ENCODE measurements at regions not wholly inside any gene's neighbourhood (a gene's known extent, or its start where the extent isn't known, plus 50 kb on each side); places are given as distances from the start of the nearest gene placed in this dataset.

DNA sequence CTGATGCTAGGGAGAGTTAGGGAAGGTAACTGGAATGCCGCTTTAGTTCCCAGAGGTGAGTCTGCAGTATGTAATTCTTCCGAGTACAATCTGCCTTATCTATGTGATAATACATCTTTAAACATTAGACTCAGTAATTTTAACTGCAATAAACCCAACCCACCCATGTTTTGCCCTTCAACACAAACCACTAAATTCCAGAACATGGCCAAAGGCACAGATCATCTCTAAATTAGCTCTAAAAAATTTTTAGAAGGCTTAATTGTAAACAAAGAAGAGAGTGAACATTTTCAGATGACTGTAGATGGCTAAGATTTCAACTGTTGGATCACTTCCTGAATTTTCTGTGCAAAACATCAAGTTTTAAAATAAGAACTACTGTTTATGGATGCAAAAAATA lies 488.7 kb upstream of the ID2 start:
- WGBS, 2 experiments (ENCODE audit: low coverage in 1 of 2, low lambda C conversion rate in 2 of 2, missing lambda C conversion rate in 2 of 2): 88 to 89% methylated on average over 2 of the region's 2 CpGs
- Histone ChIP-seq H3K27me3 (replicated peaks; ENCODE audit: insufficient read depth) (no peaks in the 10 kb centered on the region), H3K36me3 (ENCODE audit: low read depth) (no peaks in the 10 kb centered on the region), H3K4me3 (no peak overlapping the region), H3K9me3 (ENCODE audit: low read depth) (no peaks in the 10 kb centered on the region), H3K27ac (no peak overlapping the region), H3K4me1 (ENCODE audit: insufficient read depth) (peaks cover 12% of the 10 kb centered on the region; the same call in 1 of the 2 replicates), H3K9me2 (ENCODE audit: insufficient read depth) (no peaks in the 10 kb centered on the region), H3K9ac (no peak overlapping the region), H3K4me2 (ENCODE audit: unreplicated experiment) (no peak overlapping the region), H2AFZ (no peak overlapping the region), H4K20me1 (ENCODE audit: insufficient read depth) (no peaks in the 10 kb centered on the region), H3K79me2 (ENCODE audit: insufficient read depth) (no peaks in the 10 kb centered on the region), H3F3A (ENCODE audit: insufficient read depth) (no peaks in the 10 kb centered on the region)
- TF ChIP-seq EZH2 (IDR thresholded peaks at IDR 0.05; ENCODE audit: insufficient read depth, poor library complexity, severe bottlenecking) (no peak), EZH2phosphoT487 (IDR thresholded peaks at IDR 0.05; ENCODE audit: insufficient read depth, low read depth) (no peak)
- in situ Hi-C loops (cut with MboI): no loop called here
- DNase-seq: no peak

DNA sequence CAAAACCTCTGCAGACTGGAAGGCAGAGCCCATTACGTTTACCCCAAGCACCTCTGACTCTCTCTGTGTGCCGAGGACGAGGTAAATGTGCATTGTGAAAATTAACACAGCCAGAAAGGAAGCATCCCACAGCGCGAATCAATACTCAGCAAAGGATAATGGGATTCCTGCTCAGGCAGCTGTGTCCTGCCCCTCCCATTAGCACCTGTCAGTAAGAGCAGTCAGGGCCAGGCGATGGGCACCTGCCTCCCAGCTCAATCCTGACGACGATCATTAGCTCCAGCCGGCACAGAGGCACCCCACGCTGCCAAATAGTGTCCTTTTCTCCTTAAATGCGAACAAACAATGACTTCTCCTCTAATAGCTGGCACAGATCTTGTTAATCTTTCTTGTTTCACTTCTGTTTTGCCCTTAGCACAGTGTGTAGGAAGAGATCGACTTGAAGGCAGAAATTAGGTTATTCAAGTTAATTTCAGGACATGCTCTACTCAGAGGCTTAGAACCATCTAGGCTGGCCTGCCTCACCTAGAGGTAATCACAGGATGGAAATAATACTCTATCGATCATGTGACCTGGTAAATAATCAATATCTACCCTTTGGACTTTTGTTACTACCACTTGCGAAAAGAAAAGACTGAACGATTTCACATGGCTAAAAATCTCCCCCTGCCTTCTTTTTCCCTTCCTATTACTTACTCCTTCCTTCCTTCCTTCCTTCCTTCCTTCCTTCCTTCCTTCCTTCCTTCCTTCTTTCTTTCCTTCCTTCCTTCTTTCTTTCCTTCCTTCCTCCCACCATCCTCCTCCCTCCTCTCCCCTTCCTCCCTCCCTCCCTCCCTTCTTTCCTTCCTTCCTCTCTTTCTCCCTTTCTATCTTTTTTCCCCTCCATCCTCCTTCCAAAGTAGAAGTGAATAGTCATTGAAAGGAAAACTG lies 487.9 kb upstream of the ID2 start:
- Histone ChIP-seq H3F3A (ENCODE audit: insufficient read depth) (no peaks in the 10 kb centered on the region), H3K9ac (no peak overlapping the region), H4K20me1 (ENCODE audit: insufficient read depth) (no peaks in the 10 kb centered on the region), H2AFZ (no peak overlapping the region), H3K27me3 (replicated peaks; ENCODE audit: insufficient read depth) (no peaks in the 10 kb centered on the region), H3K4me2 (ENCODE audit: unreplicated experiment) (no peak overlapping the region), H3K27ac (no peak overlapping the region), H3K79me2 (ENCODE audit: insufficient read depth) (no peaks in the 10 kb centered on the region), H3K9me2 (ENCODE audit: insufficient read depth) (no peaks in the 10 kb centered on the region), H3K36me3 (ENCODE audit: low read depth) (no peaks in the 10 kb centered on the region), H3K4me1 (ENCODE audit: insufficient read depth) (peaks cover 12% of the 10 kb centered on the region; the same call in 1 of the 2 replicates), H3K4me3 (no peak overlapping the region), H3K9me3 (ENCODE audit: low read depth) (no peaks in the 10 kb centered on the region)
- 78 to 80% methylated on average over 15 of the region's 15 CpGs for WGBS, 2 experiments (ENCODE audit: low coverage in 1 of 2, low lambda C conversion rate in 2 of 2, missing lambda C conversion rate in 2 of 2)
- TF ChIP-seq EZH2 (IDR thresholded peaks at IDR 0.05; ENCODE audit: insufficient read depth, poor library complexity, severe bottlenecking): no peak
- no peak for TF ChIP-seq EZH2phosphoT487 (IDR thresholded peaks at IDR 0.05; ENCODE audit: insufficient read depth, low read depth)
- DNase-seq: no peak
- in situ Hi-C loops (cut with MboI): no loop called here

DNA sequence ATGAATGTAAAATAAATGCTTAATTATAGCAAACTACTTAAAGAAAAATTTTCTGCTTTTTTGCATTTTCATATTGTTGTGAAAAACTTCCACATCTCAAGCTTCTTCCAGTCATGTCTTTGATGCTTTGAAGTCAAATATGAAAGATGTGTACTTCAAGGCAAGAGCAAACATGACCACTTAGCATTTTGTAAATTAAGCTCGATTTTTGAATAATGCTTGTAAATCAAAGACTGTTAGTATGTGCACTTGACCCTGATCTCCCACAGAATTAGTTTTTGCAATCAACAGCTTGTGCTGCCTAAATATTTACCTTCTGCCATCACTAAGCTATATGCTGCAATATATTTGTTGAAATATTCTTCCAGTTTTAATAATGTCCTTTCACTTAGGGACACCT lies 486.1 kb upstream of the ID2 start:
- H3K36me3 ChIP-seq (ENCODE audit: low read depth): no peaks in the 10 kb centered on the region
- H3K9me2 ChIP-seq (ENCODE audit: insufficient read depth): no peaks in the 10 kb centered on the region
- 95 to 96% methylated on average over 1 of the region's 1 CpG for WGBS, 2 experiments (ENCODE audit: low coverage in 1 of 2, low lambda C conversion rate in 2 of 2, missing lambda C conversion rate in 2 of 2)
- in situ Hi-C loops (cut with MboI): no loop called here
- DNase-seq: no peak
- no peak overlapping the region for H2AFZ ChIP-seq
- no peak overlapping the region for H3K4me2 ChIP-seq (ENCODE audit: unreplicated experiment)
- H3K9ac ChIP-seq: no peak overlapping the region
- no peaks in the 10 kb centered on the region for H3K9me3 ChIP-seq (ENCODE audit: low read depth)
- no peaks in the 10 kb centered on the region for H3K27me3 ChIP-seq (replicated peaks; ENCODE audit: insufficient read depth)
- no peaks in the 10 kb centered on the region for H3F3A ChIP-seq (ENCODE audit: insufficient read depth)
- H3K27ac ChIP-seq: no peak overlapping the region
- no peak for TF ChIP-seq EZH2 (IDR thresholded peaks at IDR 0.05; ENCODE audit: insufficient read depth, poor library complexity, severe bottlenecking)
- no peak for TF ChIP-seq EZH2phosphoT487 (IDR thresholded peaks at IDR 0.05; ENCODE audit: insufficient read depth, low read depth)
- no peak overlapping the region for H3K4me3 ChIP-seq
- H3K79me2 ChIP-seq (ENCODE audit: insufficient read depth): no peaks in the 10 kb centered on the region
- H4K20me1 ChIP-seq (ENCODE audit: insufficient read depth): no peaks in the 10 kb centered on the region
- peaks cover 12% of the 10 kb centered on the region; the same call in 1 of the 2 replicates for H3K4me1 ChIP-seq (ENCODE audit: insufficient read depth)

DNA sequence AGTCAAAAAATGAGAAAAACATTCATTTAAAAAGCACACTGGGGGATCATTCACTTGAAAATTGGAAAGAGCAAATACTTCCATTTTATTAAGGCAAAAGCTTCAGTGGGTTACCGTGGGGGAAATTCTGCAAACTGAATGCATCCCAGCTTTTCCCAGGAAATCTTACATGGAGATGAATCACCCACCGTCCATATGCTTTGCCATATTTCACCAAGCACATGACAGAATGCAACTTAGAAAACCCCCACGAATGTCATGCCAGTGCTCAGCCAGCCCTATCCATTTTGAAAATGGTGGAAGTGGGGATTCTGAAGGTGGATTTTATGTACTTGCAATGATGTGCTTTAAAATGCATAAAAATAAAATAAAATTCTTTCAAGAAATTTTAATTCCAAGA lies 485.5 kb upstream of the ID2 start:
- H3K27me3 ChIP-seq (replicated peaks; ENCODE audit: insufficient read depth): no peaks in the 10 kb centered on the region
- no peak overlapping the region for H3K9ac ChIP-seq
- no peaks in the 10 kb centered on the region for H4K20me1 ChIP-seq (ENCODE audit: insufficient read depth)
- no peaks in the 10 kb centered on the region for H3K9me3 ChIP-seq (ENCODE audit: low read depth)
- no peaks in the 10 kb centered on the region for H3K9me2 ChIP-seq (ENCODE audit: insufficient read depth)
- no peaks in the 10 kb centered on the region for H3K36me3 ChIP-seq (ENCODE audit: low read depth)
- no peaks in the 10 kb centered on the region for H3F3A ChIP-seq (ENCODE audit: insufficient read depth)
- no peak overlapping the region for H3K4me3 ChIP-seq
- no peak for TF ChIP-seq EZH2phosphoT487 (IDR thresholded peaks at IDR 0.05; ENCODE audit: insufficient read depth, low read depth)
- no peak for TF ChIP-seq EZH2 (IDR thresholded peaks at IDR 0.05; ENCODE audit: insufficient read depth, poor library complexity, severe bottlenecking)
- no peak for DNase-seq
- no peaks in the 10 kb centered on the region for H3K79me2 ChIP-seq (ENCODE audit: insufficient read depth)
- no peak overlapping the region for H2AFZ ChIP-seq
- H3K4me2 ChIP-seq (ENCODE audit: unreplicated experiment): no peak overlapping the region
- 89 to 95% methylated on average over 3 of the region's 3 CpGs for WGBS, 2 experiments (ENCODE audit: low coverage in 1 of 2, low lambda C conversion rate in 2 of 2, missing lambda C conversion rate in 2 of 2)
- peaks cover 12% of the 10 kb centered on the region; the same call in 1 of the 2 replicates for H3K4me1 ChIP-seq (ENCODE audit: insufficient read depth)
- H3K27ac ChIP-seq: no peak overlapping the region
- in situ Hi-C loops (cut with MboI): no loop called here

Data from GM23248 (cell line).